Upper lobe of left lung (tissue), 4 donors: ENCODE measurements at regions not wholly inside any gene's neighbourhood (a gene's known extent, or its start where the extent isn't known, plus 50 kb on each side); places are given as distances from the start of the nearest gene placed in this dataset.

Experiments
- POLR2A ChIP-seq, 4 donors: fragments of 450-650 bp; IDR thresholded peaks; one replicate each; pipeline ENCODE4 v1.5.1; 2016 to 2017; ENCODE audit warnings: antibody characterized with exemption in 4 of 4, mild to moderate bottlenecking in 2 of 4
- TF ChIP-seq, protein P1 (sequence below), 6 experiments: fragments of 450-650 bp in 4 of 6; fragments of 200-600 bp in 2 of 6; sonication (generic) in 2 of 6; IDR thresholded peaks; one replicate each; pipeline ENCODE4 v1.5.1; 2016 to 2019; ENCODE audit warnings: antibody characterized with exemption in 6 of 6

DNA sequence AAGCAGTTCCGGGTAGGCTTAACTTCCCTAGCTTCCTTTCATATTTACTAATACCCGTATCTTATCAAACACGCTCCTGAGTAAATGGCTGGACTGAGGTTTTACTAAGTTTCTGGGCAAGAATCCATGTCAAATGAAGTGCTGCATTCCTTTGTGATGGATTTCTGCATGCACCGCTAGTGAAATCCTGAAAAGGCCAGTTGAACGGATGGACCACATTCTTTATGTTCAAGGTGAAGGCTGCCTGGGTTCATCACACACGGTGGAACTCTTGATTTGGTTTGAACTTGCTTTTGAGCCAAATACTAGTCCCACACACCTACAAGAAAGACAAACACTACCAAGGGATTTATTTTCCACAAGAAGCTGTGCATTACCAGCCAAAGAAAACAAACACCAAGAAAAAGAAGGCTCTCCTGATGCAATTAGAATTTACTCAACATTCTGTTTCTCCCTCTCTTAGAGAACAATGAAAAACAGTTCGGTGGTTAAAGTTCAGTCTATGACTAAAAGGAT, 255.0 kb upstream of the SEMA3C start:
- TF ChIP-seq POLR2A (IDR thresholded peaks at IDR 0.05) = no peak
- TF ChIP-seq, protein P1, sequence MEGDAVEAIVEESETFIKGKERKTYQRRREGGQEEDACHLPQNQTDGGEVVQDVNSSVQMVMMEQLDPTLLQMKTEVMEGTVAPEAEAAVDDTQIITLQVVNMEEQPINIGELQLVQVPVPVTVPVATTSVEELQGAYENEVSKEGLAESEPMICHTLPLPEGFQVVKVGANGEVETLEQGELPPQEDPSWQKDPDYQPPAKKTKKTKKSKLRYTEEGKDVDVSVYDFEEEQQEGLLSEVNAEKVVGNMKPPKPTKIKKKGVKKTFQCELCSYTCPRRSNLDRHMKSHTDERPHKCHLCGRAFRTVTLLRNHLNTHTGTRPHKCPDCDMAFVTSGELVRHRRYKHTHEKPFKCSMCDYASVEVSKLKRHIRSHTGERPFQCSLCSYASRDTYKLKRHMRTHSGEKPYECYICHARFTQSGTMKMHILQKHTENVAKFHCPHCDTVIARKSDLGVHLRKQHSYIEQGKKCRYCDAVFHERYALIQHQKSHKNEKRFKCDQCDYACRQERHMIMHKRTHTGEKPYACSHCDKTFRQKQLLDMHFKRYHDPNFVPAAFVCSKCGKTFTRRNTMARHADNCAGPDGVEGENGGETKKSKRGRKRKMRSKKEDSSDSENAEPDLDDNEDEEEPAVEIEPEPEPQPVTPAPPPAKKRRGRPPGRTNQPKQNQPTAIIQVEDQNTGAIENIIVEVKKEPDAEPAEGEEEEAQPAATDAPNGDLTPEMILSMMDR (IDR thresholded peaks at IDR 0.05) = no peak
